ENCODE measurements at regions not wholly inside any gene's neighbourhood (a gene's known extent, or its start where the extent isn't known, plus 50 kb on each side); places are given as distances from the start of the nearest gene placed in this dataset.

- TF ChIP-seq CTCF (IDR thresholded peaks at IDR 0.05) = no peak
- TF ChIP-seq ZFX (IDR thresholded peaks at IDR 0.05; ENCODE audit: borderline replicate concordance) = no peak
Measured at GRCh38 chr3:120536642-120537041, 59.5 kb upstream of the NDUFB4 start.

All from 22Rv1 (cell line).